SK-N-SH treated with all-trans-retinoic acid at 6 μM for 48 hours (cell line): ENCODE measurements at regions not wholly inside any gene's neighbourhood (a gene's known extent, or its start where the extent isn't known, plus 50 kb on each side); places are given as distances from the start of the nearest gene placed in this dataset.

ENCODE experiments used
- ARNTL ChIP-seq: fragments of 450-650 bp; formaldehyde crosslinking; IDR thresholded peaks from 2 replicates; pipeline ENCODE4 v1.5.0; 2020; ENCODE audit warnings: low read depth, mild to moderate bottlenecking, moderate library complexity, borderline replicate concordance
- BACH2 ChIP-seq: fragments of 250-450 bp; sonication (Bioruptor Pico); IDR thresholded peaks from 2 replicates; pipeline ENCODE4 v1.9.0; 2021; ENCODE audit warnings: mild to moderate bottlenecking, borderline replicate concordance
- CREB5 ChIP-seq: fragments of 250-450 bp; sonication (Bioruptor Pico); IDR thresholded peaks from 2 replicates; pipeline ENCODE4 v1.5.1; 2020; ENCODE audit warnings: low read depth, mild to moderate bottlenecking, moderate library complexity
- CSRNP3 ChIP-seq: fragments of 250-450 bp; sonication (Bioruptor Pico); IDR thresholded peaks from 2 replicates; pipeline ENCODE4 v1.5.1; 2021; ENCODE audit warnings: mild to moderate bottlenecking, moderate library complexity
- PATZ1 ChIP-seq: fragments of 250-450 bp; sonication (Bioruptor Pico); IDR thresholded peaks from 2 replicates; pipeline ENCODE4 v1.8.0; 2020; ENCODE audit warnings: mild to moderate bottlenecking, moderate library complexity, borderline replicate concordance
- POU6F1 ChIP-seq: fragments of 250-450 bp; sonication (Bioruptor Pico); IDR thresholded peaks from 2 replicates; pipeline ENCODE4 v1.8.0; 2021; ENCODE audit warnings: low read depth, mild to moderate bottlenecking, moderate library complexity, borderline replicate concordance
- RARB ChIP-seq: fragments of 250-450 bp; sonication (Bioruptor Pico); IDR thresholded peaks from 2 replicates; pipeline ENCODE4 v1.8.0; 2021; ENCODE audit warnings: mild to moderate bottlenecking, moderate library complexity
- SNAI2 ChIP-seq: fragments of 250-450 bp; sonication (Bioruptor Pico); IDR thresholded peaks from 2 replicates; pipeline ENCODE4 v1.5.0; 2020; ENCODE audit warnings: mild to moderate bottlenecking, moderate library complexity
- ZC3H10 ChIP-seq: fragments of 250-450 bp; sonication (Bioruptor Pico); IDR thresholded peaks from 2 replicates; pipeline ENCODE4 v1.5.1; 2021; ENCODE audit warnings: mild to moderate bottlenecking, moderate library complexity
- ZNF8 ChIP-seq: fragments of 450-650 bp; formaldehyde crosslinking; IDR thresholded peaks from 2 replicates; pipeline ENCODE4 v1.5.0; 2020; ENCODE audit warnings: mild to moderate bottlenecking, moderate library complexity

- TF ChIP-seq SNAI2 (CRISPR knock-in tag), result no peak
- no peak for TF ChIP-seq ZC3H10
- no peak for TF ChIP-seq PATZ1 (CRISPR knock-in tag)
- TF ChIP-seq ARNTL (CRISPR knock-in tag), result no peak
- no peak for TF ChIP-seq BACH2 (CRISPR knock-in tag)
- TF ChIP-seq CSRNP3 (CRISPR knock-in tag), result no peak
- TF ChIP-seq RARB (CRISPR knock-in tag), result no peak
- TF ChIP-seq CREB5 (CRISPR knock-in tag), result no peak
- no peak for TF ChIP-seq POU6F1 (CRISPR knock-in tag)
- TF ChIP-seq ZNF8 (CRISPR knock-in tag), result no peak
Measured at GRCh38 chr17:54795046-54795445, 105.6 kb upstream of the TOM1L1 start.
